ENCODE measurements at regions not wholly inside any gene's neighbourhood (a gene's known extent, or its start where the extent isn't known, plus 50 kb on each side); places are given as distances from the start of the nearest gene placed in this dataset.

DNA sequence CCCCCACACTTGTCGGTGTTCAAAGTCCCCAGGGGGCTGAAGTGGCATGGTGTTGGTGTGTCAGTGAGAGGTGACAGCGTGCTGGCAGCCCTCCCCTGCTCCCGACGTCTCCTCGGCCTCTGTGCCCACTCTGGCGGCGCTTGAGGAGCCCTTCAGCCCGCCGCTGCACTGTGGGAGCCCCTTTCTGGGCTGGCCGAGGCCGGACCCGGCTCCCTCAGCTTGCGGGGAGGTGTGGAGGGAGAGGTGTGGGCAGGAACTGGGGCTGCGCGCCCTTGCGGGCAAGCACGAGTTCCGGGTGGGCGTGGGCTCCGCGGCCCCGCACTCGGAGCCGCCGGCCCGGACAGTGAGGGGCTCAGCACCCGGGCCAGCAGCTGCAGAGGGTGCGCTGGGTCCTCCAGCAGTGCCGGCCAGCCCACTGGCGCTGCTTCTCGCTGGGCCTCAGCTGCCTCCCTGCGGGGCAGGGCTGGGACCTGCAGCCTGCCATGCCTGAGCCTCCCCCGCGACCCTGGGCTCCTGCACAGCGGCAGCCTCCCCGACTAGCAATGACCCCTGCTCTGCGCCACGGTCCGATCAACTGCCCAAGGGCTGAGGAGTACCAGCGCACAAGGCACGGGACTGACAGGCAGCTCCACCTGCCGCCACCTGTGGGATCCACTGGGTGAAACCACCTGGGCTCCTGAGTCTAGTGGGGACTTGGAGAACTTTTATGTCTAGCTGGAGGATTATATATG is 224.1 kb upstream of the RIOK2 start:
- no peak for DNase-seq

DNA sequence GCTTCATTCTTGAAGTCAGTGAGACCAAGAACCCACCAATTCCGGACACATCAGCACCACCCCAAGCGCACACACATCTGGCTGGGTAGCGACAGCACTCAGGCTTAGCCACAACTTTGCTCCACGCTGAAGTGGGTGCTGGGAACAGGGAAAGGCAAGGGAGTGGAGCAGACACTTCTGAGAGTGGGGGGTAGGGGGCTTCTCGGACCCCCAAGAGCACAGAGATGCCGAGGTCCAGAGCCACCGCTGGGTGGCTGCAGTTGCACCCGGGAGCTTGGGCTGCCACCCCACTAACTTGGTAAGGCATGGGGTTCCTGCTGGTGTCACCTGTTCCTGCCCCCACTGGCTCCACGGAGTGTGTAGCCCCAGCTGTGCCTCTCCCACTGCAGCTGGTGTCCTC is 225.3 kb upstream of the RIOK2 start:
- DNase-seq: no peak

DNA sequence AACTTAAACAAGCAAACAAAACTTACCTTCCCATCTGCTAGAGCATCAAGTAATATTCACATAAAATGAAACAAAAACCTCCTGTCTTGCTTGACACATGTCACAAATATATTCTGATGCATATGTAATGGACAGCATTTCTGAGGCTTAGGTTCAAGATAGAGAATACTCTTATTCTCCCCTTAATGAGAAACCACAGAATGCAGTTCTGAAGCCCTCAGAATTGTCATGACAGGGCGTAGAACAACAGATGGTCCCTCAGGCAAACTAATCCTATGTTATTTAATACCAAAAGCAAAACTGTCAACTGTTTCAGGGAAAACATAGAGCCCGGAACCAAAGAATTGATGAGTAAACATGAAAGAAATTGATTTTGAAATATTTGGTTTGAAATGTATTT is 229.9 kb upstream of the RIOK2 start:
- no peak for DNase-seq

DNA sequence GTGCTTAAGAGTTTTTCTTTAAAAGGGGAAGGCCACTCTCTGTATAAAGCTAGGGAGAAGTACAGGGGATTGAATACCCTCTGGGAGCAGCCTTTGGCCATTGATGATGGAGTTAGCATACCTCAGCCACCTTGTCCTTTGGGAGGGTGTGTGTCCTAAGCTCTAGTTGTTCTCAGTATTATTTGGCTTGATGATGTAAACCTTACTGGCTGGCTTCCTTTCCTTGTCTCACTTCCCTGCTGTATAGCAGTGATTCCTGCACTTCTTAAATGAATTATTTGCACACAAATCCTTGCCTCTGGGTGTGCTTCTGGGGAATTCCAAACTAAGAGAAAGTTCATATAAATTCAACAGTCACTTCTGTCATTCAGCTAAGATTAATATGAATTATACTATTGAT is 234.9 kb upstream of the RIOK2 start:
- no peak for DNase-seq

DNA sequence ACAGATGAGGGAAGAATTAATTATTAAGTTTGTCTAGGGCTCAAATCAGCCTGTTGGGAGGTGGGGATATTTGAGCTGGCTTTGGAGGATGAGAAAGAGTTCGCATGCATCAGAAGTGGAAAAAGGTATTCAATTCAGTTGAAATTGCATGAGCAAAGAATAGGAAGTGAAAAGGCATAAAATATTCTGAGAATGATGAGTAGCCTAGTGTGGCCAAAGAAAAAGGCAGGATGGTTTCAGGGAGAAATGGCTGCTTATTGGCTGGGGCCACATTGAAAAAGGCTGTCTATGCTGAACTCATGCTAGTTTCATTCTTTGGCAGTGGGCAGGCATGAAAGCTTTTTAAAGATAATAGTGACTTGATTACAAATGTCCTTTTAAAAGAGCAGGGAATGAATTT is 235.4 kb upstream of the RIOK2 start:
- DNase-seq: no peak

DNA sequence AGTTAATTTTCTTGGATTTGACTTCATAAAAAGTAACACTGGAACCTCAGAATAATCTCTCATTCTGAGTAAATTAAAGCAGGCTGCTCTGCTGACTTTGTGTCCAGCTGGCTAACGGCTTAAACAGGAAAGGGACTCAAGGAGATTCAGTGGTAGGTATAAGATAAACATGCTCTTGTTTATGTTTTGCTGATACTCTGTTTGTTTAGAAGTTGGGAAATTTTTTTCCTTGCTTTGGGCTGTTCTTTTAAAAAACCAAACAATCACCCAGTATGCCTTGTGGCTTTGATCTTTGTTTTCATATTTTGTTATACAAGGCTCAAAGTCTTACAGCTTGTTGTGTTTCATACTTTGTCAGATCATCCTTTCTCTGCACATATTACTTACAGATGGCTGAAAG is 237.6 kb upstream of the RIOK2 start:
- no peak for DNase-seq

DNA sequence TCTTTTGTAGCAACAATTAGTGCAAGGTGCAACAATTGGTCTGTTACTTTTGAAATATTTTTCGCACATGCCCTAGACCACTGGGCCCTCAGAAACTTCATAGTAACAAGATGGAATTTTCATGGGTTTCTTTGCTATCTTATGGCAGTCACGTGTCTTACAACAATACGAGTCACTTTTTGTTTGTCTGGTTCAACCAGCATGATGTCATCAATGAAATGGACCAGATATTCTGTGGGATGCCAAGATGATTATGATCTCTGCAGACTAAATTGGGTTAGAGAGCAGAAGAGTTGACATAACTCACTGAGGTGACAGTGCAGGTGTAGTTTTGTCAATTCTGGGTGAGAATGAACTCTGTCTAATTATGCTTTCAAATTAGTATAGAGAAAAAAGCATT is 239.6 kb upstream of the RIOK2 start:
- no peak for DNase-seq

DNA sequence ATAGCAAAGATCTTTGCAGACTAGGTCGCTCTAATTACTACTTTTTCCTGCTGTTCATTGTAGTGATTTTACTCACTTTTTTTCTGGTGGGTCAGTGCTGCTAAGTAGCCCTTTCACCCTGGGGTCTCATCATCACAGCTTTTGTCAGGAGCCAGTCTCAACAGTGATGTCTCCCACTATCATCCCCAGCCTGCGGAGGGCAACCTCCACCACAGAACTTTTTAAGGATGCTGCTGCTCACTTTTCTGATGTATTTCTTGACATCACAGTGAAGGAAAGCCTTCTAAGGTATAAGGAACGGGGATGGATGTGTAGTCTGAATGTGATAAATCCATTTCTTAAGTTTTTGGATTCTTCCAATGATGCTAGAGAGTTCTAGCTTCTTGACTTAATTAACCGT is 242.5 kb upstream of the RIOK2 start:
- peak; percentile 11 for DNase-seq

DNA sequence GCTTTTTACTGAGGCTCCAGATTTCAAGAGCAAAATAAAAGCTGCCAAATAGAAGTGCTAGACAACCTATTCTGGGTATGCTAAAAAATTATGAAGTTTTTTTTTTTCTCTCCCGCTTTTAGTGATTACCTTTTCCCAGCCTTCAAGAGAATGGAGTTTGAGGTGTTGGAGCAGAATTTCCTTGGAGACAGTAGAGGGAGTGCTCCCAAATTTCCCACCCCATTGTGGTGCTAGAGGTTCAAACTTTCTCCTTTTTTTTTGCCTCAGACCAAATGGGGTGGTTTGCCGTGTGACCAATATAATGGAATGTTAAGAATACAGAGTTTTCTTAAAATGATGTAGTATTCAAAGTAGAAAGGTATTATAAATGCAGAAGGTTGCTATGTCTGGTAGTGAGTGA is 244.2 kb upstream of the RIOK2 start:
- no peak for DNase-seq

DNA sequence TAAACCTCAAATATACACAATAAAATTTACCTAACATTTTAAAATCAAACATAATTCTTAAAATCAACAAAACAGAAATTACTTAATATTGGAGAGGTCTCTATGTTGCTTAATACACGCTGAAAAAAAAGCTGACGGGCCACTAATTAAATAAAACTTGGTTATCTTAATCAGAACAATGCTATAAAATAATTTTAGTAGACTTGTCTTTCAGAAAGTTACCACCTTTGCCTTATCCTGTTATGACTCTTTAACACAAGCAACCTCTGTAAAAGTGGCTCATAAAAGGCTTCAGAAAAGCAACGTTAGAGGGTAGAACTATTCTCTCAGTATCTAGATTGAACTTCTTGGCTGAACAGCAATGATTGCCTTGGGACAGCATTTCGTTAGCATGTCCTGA is 251.0 kb upstream of the RIOK2 start:
- no peak for DNase-seq

DNA sequence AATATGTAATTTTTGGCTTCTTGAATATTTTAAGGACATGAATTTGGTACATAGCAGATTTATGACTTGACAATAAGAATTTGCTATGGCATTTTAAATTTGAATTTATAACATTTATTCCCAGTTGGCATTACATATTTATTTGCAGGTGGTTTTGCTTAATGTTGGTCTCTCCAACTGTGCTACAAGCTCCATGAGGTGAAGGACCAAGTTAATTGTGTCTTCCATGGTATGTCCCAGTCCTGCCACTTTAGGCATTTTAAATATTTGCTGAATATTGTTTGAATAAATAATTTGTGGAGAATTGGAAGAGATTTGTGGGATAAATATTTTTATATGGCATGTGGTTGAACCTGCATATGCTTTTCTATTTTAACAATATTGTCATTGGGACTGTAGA is 253.4 kb upstream of the RIOK2 start:
- no peak for DNase-seq

DNA sequence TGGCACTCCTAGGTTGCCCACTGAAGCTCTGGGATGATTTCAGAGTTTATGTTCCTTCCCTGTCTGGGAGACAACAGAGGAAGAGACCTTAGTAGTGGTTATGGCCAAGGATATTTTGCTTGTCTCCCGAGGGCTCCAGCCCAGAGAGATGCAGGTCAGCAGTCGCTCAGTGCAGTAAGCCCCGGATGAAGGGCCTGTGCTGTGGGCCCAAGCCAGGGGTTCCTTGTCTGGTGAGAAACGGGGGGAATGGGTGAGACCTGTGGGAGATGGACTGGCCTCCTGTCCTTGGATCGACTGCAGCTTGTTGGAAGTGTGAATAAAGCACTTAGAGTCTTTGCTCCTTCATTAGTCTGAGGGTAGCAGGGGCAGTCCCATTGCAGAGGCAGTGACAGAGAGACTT is 260.7 kb upstream of the RIOK2 start:
- DNase-seq: no peak

DNA sequence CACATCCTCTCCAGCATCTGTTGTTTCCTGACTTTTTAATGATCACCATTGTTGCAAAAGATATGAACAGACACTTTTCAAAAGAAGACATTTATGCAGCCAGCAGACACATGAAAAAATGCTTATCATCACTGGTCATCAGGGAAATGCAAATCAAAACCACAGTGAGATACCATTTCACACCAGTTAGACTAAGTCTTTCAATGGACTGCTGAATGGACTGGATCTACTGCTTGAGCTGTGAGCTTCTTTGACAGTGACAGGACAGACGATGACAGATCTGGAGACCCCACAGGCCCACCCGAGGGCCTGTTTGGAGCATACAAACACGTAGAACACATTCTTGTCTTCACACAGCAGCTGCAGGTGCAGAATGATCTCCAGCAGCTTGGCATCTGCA is 266.1 kb upstream of the RIOK2 start:
- no peak for DNase-seq

DNA sequence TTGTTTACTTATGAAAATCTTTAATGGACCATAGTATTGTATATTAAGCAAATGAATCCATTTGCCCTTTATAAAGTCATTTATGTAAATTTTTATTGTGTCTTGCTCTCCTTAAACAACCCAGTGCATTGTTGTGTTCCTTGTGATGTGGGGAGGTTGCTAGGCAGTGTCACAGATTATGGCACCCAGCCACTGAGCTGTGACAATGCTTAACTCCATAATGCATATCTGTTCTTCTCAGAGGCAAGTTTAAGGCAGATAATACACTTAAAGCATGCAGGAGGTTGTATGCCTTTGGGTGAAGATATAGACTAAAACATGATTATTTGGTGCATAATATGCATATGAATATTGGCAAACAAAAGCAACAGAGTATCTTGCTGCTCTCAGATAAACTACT is 269.6 kb upstream of the RIOK2 start:
- DNase-seq: no peak

DNA sequence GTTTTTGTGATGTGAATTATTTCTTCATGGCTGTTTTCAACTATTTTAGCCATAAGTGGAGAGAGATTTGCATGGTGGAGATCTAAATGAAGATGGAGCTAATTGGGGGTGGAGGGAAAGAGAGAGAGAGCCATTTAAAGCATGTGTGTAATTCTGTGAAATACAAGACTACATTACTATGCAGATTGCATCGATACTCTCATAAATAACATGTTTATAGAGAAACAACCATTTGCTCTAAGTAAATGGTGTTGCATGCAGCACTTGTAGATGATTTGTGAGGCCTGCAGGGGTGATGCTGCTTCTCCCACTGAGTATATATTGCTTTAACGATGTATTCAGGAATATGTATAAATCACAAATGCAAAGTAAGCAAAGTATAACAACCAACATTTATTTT is 270.2 kb upstream of the RIOK2 start:
- no peak for DNase-seq

DNA sequence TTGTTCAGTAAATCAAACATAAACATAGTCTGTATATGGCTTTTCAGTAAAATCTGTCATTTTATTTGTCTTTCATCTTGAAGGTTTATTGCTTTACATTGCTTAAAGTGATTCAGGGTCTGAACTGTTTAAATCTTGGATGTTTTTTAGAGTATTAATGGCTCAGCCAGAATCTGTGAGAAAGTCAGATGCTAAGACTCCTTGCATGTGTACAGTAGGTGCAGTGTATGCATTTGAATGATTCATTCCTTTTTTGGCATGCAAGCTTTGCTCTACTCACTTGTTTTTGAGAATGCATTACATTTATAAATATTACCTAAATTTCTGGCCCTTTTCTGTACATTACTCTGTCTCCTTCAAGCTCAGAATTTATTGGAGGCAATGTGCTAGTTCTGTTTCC is 271.0 kb upstream of the RIOK2 start:
- DNase-seq: no peak

DNA sequence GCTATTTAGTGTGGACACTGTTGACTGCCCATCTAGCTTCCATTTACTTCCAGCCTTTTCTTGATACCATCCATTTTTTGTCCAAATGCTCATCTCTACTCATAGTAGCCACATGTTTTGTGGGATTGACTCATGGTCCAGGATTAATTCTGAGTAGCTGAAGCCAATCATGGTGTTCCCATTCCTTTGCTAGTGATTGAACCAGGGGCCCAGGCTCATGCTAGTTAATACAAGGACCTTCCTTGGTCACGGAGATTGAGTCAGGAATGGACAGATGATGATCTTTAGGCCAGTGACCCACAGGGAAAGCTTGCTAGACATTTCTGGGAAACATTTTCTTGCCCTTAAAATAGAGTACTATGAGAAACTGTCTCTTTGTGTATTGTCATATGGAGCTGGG is 272.9 kb upstream of the RIOK2 start:
- no peak for DNase-seq

DNA sequence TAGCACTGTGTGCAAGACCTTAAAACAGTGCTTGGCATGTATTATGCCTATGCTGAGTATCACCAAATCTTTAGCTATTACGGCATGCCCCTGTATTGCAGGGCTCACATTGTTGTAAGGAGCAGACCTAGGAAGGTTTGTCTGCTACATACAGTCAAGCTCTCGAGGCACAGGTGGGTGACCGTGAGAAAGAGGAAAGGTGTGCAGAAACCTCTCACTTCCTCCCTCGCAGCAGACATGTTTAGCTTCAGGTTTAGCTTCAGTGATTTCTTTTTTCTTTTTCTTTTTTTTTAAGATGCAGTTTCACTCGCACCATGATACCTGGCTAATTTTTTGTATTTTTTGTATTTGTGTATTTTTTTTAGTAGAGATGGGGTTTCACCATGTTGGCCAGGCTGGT is 275.8 kb upstream of the RIOK2 start:
- DNase-seq: no peak

DNA sequence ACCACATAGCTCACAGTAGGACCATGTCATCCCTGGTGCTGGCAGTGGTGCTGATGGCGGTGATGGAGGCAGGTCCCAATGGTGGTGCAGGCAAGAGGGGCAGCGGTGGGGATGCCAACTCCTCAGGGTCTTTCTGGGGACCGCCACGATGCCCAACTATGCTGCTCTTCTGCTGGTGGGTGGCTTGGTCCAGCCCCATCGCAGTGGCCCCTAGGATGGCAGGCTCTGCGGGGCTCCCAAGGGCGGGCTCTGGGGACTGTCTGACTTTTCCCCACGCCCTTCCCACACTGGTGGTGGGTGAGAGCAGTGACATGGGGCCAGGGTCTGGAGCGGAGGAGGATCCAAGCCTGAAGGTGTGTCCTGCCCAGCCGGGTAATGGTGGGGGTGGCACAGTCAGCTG is 288.9 kb upstream of the RIOK2 start:
- no peak for DNase-seq

DNA sequence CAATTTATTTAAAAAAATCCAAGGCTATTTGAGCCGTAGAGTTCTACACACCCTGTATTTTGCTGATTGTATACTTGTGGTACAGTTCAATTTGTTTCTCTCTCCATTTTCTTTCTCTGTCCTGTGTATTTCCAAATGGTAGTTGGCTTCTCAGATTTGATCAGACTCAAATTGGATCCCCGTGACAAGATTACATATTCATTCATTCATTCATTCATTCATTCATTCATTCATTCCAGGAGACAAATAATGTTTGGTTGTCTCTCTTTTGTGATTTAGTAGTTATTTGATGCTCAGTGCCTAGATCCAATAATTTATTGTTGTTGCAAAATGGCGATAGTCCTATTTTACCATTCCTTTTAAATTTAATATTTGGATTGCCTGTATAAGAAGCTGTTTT is 292.8 kb upstream of the RIOK2 start:
- no peak for DNase-seq

DNA sequence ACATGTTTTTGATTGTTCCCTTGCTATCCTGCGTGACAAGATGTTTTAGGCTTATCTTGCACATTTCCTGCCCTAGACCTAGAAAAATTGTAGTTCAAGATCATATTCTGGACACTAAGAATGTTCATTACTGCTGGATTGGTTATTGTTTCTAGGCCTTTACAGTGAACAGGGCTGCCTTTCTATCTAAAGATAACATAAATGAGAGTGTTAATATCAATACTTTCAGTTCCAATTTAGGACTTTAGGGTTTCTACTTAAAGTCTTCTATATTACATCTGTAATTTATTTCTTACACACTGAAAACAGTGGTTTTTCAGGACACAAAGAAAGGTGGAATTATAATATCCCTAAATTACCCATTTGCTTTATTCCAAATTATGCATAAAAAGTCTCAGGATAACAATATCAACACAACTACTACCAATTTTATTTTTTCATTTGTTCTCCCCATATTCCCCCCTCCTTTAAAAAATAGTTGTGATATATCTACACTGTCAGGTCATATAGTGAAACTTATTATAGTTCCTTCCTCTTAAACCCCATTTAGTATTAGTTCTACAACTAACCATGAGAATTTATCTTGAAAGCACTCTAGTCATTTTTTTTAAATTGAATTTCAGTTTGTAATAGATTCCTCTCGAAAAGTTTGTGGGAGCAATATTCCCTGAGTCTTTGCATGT is 293.9 kb upstream of the RIOK2 start:
- DNase-seq: no peak

DNA sequence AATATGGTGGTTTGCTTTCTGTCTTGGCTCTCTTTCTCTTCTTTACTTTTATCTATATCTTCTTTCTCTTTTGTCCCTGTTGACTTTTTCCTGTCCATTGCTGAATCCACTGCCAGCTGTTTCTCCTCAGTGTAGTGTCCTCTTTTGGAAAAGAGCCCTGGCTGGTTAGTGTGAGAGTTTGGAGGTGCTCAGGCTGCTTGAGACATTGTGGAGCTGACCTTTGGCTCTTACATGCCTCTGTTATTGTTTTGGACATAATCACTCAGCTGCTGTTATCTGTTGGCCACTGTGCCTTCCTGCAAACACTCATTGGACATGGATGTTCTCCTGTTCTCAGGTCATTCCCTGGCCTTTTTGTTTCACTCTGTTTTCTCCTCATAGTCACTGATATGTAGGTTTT is 295.4 kb upstream of the RIOK2 start:
- no peak for DNase-seq

DNA sequence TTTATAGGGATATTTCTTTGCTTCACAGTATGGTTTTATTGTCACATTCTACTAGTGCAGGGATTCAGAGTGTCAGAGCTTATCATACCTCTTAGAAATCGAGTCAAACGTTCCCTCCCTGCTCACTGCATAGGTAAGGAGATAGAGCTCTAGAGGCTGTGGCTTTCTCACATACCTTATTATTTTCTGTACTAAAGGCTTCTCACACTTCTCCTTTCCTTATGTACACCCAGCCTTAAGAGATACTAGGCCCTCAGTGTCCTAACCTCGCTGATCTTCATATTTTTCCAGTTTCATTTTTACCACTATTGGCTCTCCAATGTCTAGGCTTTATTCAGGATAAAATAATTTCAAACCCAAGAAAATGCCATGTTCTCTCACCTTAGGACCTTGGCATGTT is 297.3 kb upstream of the RIOK2 start:
- no peak for DNase-seq

DNA sequence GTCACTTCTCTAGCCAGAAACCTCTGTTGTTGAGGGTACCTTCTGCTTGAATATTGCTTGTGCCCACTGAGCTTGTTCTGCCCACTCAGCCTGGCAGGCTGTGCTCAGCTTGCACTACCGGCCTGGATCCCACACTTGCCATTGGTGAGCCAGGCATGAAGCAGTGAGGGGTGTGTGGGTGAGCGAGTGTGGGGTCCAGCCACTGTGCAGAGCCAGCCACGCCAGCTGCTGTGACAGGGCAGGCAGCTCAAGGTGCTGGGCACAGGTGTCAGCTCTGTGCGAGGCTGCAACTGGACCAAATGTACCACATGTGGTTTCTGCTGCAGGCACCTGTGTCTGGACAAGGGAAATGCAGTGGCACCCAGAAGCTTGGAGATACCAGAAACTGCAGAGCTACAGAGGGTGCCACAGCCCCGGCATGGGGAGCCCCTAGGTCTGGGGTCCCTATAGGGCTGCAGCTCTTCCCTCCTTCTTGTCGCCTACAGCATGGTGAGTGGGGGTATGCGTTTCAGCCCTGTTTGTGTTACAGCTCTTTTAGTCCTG is 305.1 kb upstream of the RIOK2 start:
- no peak for DNase-seq

Measured in NCI-H226 (cell line).